GM21526 (cell line): ENCODE measurements at regions not wholly inside any gene's neighbourhood (a gene's known extent, or its start where the extent isn't known, plus 50 kb on each side); places are given as distances from the start of the nearest gene placed in this dataset.

ENCODE experiments used
- ATAC-seq: cut with Tn5 transposase; IDR thresholded peaks from one replicate; pipeline ENCODE4 v1.9.1; 2021; ENCODE audit warnings: moderate library complexity; ENCODE audit not compliant: unreplicated experiment, low FRiP score

DNA sequence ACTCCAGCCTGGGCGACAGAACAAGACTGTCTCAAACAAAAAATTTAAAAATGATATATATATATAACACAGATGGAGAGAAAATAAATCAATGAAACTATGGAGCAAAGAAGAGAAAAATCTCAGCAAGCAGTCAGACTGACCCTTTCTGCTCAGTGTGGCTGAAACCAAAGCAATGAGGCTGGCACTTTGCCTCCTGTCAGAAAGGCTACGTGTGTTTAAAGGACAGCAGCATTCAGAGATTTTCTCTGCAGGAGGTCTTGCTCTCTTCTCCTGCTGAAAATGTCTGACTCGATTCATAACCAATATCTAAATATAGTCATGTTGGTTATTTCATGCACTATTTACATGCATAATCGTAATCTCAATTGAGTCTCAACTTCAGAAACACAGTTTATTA is 527.0 kb upstream of the JARID2 start:
- no peak for ATAC-seq

DNA sequence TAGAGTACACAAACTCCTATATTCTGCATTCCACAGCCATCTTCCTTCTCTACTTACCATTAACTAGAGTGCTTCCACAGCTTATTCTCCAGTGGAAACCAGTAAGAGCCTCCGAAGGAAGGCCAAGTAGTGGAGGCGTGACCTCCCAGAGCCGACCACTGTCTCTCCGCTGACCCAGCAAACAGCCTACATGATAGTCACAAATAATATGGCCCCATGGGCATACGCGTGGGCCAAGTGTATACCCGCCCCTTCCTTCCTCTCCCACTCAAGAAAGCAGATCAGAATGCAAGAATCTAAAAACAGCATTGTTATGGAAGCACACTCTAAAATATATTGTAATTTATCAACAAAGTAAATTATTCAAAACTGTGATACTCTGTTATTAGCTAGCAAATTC is 526.6 kb upstream of the JARID2 start:
- ATAC-seq, result no peak

DNA sequence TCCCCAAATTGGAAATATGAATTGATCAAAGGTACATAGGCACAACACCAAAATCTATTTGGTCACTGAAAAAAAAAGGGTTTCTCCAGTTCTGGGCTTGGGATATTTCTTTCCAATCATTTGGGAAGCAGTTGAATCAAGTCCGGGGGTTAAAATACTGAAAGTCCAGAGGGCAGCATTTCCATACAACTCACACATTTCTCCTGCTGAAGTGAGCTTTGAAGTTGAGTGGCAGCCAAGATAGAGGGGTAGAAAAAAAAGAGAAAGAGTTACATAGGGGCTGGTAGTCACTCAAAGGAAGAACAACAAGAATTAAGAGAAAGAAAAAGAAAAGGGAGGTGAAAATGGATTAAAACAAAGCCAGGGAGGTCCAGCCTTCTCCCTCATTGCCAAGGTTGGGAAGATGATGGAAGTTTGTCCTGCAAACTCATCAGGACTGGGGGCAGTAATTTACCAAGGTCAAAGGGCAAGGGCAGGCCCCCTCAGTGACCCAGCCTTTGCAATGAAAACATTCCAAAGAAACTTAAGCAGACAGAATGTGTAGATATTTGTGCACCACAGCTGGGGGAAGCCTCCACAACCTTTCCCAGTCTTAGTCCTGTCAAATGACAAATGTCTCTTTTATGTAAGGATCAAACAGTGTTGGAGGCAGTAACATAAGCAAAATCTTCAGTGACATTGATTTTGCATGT is 525.3 kb upstream of the JARID2 start:
- no peak for ATAC-seq

DNA sequence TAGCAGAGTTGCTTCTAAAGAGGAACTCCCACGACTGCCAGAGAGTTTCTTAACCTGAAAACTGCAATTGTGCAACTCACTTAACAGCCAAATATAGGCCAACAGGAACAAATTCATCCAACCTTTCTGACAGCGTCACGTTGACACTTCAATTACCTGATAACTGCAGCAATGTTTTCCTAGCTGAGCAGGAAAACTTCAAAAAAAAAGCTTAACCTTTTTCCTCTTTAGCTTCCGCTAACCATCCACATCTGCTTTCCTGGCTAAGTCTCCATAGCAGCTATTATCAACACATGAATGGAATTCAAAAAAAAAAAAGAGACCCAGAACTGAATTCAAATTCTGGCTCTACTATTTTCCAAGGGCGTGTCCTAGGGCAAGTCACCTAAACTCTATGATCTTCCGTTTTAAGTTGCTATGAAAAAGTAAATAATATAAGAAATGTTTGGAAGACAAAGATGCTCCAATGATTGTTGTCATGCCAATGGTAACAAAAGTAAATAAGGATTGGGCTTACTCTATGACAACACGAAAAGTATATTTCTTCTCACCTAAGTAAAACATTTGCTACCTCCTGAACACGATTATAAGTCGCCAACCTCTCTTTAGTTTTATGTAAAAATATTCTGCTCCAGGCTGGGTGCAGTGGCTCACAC is 524.6 kb upstream of the JARID2 start:
- ATAC-seq, result no peak

DNA sequence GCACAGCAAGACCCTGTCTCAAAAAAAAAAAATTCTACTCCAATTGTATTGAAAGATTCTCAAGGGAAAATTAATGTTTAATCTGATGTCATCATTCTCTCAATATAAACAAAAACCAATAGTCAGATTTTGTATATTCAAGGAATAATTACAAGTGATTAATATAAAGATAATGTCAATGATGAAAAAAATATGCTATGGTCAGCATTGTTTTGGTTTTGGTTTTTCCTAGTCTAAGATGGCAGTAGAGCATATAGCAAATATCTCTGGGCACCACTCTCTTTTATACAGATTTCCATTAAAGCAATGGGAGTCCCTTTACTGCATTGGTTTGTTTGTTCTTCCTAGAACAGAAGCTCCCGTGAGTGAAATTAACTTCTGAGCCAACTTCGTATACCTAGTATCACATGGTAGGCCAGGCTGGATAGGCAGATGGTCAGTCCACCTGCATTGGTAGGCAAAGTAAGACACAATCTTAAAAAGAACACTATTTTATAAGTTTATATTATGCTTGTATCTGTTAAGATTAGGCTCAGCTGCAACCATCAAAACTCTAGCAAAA is 523.8 kb upstream of the JARID2 start:
- ATAC-seq, result no peak

DNA sequence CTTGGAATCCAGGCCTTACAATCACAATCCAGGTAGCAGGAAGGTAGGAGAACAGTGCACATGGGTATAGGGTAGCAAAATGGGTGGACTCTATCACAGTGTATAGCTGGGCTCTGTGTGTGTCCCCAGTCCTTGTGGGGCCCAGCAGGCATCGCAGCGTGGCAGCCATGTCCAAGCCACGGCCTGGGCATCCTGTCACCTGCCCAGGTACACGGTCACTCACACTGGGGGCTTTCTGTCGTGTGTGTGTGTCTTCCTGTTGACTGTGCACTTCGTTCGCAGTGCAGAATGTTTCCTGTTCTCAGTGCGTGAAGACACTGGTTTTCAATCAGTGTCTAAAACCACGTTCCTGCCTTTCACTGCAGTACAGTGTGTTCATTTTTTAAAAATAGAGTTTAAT is 523.2 kb upstream of the JARID2 start:
- no peak for ATAC-seq

DNA sequence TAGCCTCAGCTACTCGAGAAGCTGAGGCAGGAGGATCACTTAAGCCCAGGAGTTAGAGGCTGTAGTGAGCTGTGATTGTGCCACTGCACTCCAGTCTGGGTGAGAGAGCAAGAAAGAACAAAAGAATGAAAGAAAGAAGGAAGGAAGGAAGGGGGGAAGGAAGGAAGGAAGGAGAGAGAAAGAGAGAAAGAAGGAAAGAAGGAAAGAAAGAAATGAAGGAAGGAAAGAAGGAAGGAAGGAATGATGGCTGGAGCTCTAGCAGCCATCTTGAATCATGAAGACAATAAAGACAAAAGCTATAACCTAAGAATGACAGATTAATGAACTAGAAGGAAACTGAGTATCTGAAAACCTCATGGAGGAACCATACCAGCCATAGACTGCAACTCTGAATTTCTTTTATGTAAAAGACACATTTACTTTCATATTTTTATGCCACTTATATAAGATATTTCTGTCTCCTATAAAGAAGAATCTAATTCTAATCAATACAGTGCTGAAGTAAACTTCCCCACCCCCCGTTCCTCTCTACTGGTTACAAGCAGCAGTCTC is 522.3 kb upstream of the JARID2 start:
- no peak for ATAC-seq

DNA sequence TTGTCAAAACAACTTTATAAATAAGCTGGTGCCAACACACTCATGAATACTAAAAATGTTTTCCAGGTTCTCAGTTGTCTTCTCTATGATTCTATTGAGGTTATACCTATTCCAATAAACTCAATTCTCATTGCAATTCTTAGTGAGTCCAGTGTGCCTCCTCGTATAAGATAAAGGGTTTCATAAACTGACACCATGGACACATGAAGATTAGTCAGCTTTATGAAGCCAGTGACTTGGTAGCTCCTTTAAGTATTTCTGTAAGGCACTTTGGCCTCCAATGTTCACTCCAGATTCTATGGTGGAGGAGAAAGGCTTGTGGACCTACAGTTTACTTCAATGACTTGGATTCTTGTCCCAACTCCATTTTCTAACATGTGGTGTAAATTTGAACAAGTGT is 521.3 kb upstream of the JARID2 start:
- ATAC-seq, result no peak

DNA sequence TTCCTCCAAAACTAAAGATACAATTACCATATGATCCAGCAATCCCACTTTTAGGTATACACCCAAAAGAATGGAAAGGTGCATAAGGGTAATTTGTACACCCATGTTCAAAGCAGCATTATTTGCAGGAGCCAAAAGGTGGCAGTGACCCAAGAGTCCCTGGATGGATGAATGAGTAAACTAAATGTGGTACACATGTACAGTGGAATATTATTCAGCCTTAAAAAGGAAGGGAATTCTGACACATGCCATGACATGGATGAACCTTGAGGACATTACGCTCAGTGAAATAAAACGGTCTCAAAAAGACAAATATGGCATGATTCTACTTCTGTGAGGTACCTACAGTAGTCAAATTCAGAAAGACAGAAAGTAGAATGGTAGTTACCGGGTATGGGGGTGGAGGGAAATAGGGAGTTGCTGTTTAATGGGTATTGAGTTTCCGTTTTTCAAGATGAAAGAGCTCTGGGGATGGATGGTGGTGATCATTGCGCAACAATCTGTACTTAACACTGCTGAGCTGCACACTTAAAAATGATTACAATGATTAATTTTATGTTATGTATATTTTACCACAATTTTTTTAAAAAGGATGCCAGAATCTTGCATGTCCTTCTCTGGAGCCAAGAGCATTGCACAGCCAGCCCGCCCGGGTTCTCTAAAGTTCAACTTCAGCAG is 518.9 kb upstream of the JARID2 start:
- no peak for ATAC-seq

DNA sequence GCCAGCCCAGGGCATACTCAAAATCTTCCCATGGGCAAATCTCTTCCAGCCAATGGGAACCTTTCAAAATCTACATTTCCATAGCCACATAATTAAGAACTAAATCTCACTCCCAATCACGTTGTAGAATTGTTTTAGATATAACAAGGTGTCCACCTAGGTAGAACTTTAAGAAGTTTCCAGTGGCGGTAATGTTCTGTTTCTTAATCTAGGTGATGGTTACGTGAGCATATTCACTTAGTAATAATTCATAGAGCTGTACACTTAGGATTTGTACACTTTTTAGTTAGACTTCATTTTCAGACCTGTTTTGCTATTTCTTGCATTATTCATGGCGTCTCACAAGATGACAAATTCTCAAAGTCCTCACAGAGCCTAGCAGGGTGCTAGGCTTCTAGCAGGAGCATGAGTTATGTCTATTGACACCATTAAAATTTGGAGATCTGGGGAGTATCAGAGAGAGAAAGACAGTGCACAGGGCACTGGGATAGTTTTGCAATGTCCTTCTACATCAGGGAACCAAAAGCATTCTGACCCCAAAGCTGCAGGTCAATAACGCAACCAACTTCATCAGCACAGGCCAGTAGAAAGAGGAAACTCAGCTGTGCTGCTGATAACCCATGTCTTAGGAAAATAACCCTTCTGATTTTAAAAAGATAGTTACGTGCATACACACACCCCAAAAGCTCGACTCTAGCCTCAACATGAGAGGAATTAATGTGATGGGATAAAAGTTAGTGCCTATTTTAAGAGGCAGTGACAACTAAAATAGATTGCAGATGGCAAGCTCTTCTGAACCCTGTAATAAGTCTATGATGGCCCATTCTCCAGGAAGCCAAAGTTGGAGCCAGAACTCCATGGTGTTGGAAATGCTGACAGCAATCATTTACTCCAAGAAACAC is 518.1 kb upstream of the JARID2 start:
- ATAC-seq, result no peak

DNA sequence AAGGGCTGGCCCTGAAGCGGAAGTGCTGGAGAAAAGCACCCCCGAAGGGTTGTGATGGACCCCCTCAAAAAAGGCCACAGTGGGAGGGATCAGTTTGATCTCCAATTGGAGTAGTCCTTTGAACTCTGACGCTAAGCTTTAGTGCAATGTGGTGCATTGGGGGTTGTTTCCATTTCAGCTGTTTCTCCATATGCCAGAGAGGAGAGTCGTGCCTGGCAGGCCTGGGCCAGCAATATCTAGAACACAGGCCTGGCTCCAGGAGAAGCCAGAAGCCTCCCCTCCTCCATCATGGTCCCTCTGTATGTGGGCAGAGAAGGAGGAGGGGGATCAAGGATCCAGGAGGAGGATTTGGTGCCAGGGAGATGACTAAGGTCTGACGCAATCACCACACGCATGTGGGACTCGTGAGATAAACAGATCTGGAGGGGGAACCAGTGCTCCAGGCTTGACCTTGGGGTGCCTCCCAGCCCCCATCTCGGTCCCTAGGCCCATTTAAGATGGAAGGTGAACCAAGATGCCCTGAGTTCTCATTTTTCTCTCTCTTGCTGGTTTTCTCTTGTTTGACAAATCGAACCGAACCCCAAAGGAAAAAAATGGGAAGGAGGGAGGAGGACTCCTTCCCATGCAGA is 517.4 kb upstream of the JARID2 start:
- no peak for ATAC-seq

DNA sequence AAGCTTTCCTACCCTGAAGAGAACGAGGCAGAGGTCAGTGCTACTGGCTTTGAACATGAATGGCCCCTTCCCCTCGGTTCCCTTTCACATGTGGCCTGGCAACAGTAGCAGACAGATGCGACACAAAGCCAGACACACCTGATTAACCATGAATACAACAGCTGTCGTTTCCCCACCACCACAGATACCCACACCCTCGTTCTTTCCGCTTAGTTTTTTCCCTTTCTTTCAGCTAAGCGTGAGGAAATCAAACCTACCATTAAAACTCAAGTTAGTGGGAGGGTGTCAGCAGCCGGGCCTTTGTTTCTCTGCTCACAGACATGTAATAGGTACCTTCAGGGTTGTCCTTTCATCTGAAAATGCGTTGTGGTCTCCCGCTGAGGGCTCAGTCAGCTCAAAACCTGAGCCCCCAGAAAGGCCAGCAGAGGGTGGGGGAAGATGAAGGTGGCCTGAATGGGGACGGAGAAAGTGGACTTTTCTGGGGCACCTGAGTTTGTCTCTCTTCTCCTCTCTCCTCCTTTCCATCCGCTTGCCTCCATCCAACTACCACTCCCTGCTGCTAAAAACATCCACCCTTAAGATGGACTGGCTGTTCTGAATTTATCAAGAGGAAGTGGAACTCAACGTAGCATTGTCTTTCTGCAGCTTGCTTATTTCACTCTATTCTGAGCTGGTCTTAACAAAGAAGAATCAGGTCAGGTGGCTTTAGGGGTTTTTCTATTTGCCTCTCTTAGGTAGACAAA is 516.6 kb upstream of the JARID2 start:
- ATAC-seq, result no peak

DNA sequence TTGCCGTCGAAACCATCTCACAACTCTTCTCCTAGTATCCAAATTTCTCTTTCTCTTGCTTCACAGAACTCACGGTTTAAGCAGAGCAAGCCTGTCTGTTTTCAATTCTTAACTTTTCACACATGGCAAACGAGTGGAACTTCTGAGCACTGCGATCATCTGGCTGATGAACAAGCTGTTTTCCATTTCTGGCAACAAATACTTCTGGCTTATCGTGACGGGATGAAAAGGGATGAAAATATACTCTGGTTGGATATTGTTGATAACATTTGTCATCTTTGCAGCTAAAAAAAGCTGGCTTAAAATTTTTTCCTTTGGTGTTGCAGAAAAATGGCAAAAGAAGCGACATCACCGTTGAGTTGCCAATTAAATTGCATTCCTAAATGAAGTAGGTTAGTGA is 515.2 kb upstream of the JARID2 start:
- no peak for ATAC-seq

DNA sequence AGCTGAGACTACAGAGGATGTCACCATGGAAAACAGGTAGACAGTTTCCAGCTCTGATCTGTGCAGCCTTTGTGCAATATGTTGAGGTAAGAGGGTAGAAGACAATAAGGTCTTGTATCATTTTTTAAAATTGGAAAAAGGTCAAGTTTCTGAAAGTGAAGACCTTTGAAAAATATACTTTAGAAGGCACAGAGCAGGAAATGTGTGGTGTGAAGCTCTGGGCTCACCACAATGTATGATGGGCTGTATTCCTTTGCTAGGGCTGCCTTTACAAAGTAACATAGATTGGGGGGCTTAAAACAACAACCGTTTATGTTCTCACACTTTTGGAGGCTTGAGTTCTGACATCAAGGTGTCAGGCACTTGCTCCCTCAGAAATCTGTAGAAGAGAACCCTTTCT is 514.3 kb upstream of the JARID2 start:
- ATAC-seq, result no peak

DNA sequence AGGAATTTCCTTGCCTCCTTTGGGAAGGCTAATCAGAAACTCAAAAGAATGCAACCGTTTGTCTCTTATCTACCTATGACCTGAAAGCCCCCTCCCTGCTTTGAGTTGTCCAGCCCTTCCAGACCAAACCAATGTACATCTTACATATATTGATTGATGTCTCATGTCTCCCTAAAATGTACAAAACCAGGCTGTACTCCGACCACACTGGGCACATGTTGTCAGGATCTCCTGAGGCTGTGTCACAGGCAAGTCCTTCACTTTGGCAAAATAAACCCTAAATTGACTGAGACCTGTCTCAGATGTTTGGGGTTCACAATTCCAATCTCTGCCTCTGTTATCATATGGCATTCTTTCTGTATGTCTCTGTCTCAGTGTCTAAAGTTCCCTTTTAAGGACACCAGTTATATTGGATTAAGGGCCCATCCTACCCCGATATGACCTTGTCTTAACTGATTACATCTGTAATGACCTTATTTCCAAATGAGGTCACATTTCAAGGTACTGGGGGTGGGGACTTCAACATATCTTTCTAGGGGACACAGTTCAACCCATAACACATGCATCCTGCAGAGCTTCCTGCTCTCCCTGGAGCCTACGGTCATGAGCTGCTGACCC is 513.5 kb upstream of the JARID2 start:
- ATAC-seq, result no peak

DNA sequence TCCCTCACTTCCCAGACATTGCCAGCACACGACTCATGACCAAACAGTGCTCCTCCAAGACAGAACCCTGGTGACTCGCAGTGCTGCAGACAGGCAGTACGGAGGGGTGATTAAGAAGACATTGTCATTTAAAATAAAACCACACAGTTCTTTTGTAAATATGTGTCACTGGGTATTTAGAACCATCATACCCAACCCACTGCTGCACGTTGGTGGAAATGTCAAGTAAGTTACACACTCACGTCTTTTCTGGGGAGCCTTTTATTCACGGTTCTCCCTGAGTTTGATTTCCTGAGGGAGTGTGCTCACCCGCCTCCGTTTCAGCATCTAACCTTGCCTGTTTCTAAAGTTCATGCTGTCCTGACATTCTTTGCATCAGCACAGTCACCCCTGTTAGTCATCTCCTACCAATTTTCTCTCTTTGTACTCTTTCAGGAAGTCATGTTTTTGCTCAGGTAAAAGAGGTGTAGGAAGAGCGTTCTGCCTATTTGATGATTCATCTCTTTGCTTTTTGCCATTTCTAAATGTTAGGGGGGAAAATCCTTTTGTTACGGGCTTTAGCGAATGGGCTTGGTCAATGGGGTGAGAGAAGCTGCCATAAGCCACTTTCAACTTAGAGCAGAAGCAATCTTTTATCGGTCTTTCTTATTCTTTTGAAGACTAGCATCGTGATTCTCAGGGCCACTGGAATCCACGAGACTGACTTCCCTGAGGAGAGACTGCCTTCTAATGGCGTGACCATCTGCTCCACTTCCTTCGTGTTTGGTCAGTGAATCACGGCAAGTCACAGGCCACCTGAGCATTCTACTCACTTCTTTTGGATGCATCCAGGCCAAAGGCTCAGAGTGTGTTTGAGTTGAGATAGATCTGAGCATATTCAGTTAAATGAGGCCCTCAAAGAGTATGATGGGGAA is 512.8 kb upstream of the JARID2 start:
- no peak for ATAC-seq

DNA sequence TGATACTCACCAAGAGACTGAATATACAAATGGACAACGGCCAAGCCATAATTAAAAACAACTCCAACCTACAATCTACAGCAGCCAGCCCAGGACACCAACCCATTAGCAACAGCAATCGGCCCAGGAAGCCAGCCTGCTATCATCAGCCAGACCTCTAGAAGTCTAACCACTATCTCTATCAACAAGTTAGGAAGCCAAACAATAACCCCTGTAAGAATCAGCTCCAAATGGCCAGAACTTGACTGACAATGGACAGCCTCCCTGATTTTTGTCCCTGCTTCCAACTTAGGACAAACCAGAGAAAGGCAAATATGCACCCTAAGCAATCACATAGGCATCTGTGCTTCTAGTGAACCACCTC is 511.8 kb upstream of the JARID2 start:
- no peak for ATAC-seq
